Renal cortex interstitium (tissue), 11 donors: ENCODE measurements at regions not wholly inside any gene's neighbourhood (a gene's known extent, or its start where the extent isn't known, plus 50 kb on each side); places are given as distances from the start of the nearest gene placed in this dataset.

Source experiments
- DNase-seq, 11 donors: peaks; one replicate each; pipeline ENCODE4 v3.0.0-alpha.2; 2013; ENCODE audit warnings: low read depth in 9 of 11, low spot score in 4 of 11; ENCODE audit errors: extremely low read depth in 1 of 11

- DNase-seq, result no peak
Observed at GRCh38 chr6:19325335-19325789, 511.8 kb upstream of the ID4 start.

GRCh38 chr6:19327241-19327640 lies 509.9 kb upstream of the ID4 start:
- DNase-seq, result no peak

- peak in 6 of 11 donors; percentile 41 to 66 (median 47) for DNase-seq
Observed at GRCh38 chr6:19327661-19328060, 509.5 kb upstream of the ID4 start.

GRCh38 chr6:19329078-19329477 lies 508.1 kb upstream of the ID4 start:
- no peak for DNase-seq

- no peak for DNase-seq
Observed at GRCh38 chr6:19331089-19331488, 506.1 kb upstream of the ID4 start.

GRCh38 chr6:19332806-19333460 lies 504.2 kb upstream of the ID4 start:
- peak in 1 of 11 donors; percentile 41 for DNase-seq

GRCh38 chr6:19333936-19334335 lies 503.2 kb upstream of the ID4 start:
- no peak for DNase-seq

- DNase-seq, result no peak
Observed at GRCh38 chr6:19336579-19336978, 500.6 kb upstream of the ID4 start.

GRCh38 chr6:19337101-19337500 lies 500.1 kb upstream of the ID4 start:
- DNase-seq, result no peak

GRCh38 chr6:19342616-19343015 lies 494.6 kb upstream of the ID4 start:
- DNase-seq, result no peak

- no peak for DNase-seq
Observed at GRCh38 chr6:19349429-19349828, 487.7 kb upstream of the ID4 start.

GRCh38 chr6:19354181-19354580 lies 483.0 kb upstream of the ID4 start:
- DNase-seq, result no peak

GRCh38 chr6:19356692-19357091 lies 480.5 kb upstream of the ID4 start:
- no peak for DNase-seq

- no peak for DNase-seq
Observed at GRCh38 chr6:19362396-19362795, 474.8 kb upstream of the ID4 start.

GRCh38 chr6:19368511-19368910 lies 468.7 kb upstream of the ID4 start:
- DNase-seq, result no peak

GRCh38 chr6:19369785-19370184 lies 467.4 kb upstream of the ID4 start:
- DNase-seq, result no peak

GRCh38 chr6:19370831-19371230 lies 466.3 kb upstream of the ID4 start:
- DNase-seq, result no peak

GRCh38 chr6:19375613-19376012 lies 461.6 kb upstream of the ID4 start:
- no peak for DNase-seq

GRCh38 chr6:19377722-19378121 lies 459.4 kb upstream of the ID4 start:
- DNase-seq, result no peak

- peak in 1 of 11 donors; percentile 14 for DNase-seq
Observed at GRCh38 chr6:19380293-19380692, 456.9 kb upstream of the ID4 start.

GRCh38 chr6:19382676-19383075 lies 454.5 kb upstream of the ID4 start:
- DNase-seq, result no peak
